ENCODE measurements at regions not wholly inside any gene's neighbourhood (a gene's known extent, or its start where the extent isn't known, plus 50 kb on each side); places are given as distances from the start of the nearest gene placed in this dataset.

- Histone ChIP-seq H2AFZ (ENCODE audit: low read length) (no peak overlapping the region), H4K20me1 (ENCODE audit: insufficient read depth, low read length, poor library complexity, severe bottlenecking) (no peaks in the 10 kb centered on the region), H3K4me3 (ENCODE audit: low read length, poor library complexity, severe bottlenecking) (no peak overlapping the region), H3K4me2 (ENCODE audit: low read depth, low read length, poor library complexity, severe bottlenecking) (no peak overlapping the region), H3K27me3 (ENCODE audit: insufficient read depth, low read length, poor library complexity, severe bottlenecking) (no peaks in the 10 kb centered on the region), H3F3A (ENCODE audit: low read depth) (no peaks in the 10 kb centered on the region), H3K9ac (ENCODE audit: low read depth, low read length, poor library complexity, severe bottlenecking) (no peak overlapping the region), H3K9me3 (ENCODE audit: insufficient read depth, low read depth, low read length) (no peaks in the 10 kb centered on the region), H3K4me1 (ENCODE audit: insufficient read depth, low read length, poor library complexity, severe bottlenecking) (no peaks in the 10 kb centered on the region), H3K36me3 (ENCODE audit: insufficient read depth, low read length) (no peaks in the 10 kb centered on the region), H3K79me2 (ENCODE audit: insufficient read depth, low read length) (no peaks in the 10 kb centered on the region), H3K9me2 (replicated peaks; ENCODE audit: low read depth, low read length) (no peaks in the 10 kb centered on the region)
- TF ChIP-seq EZH2phosphoT487 (IDR thresholded peaks at IDR 0.05; ENCODE audit: borderline replicate concordance) (no peak), CTCF (conservative IDR thresholded peaks at IDR 0.05; ENCODE audit: low read length) (no peak)
Measured at GRCh38 chr13:107764046-107764445, 451.3 kb downstream of the LIG4 start.

DNA sequence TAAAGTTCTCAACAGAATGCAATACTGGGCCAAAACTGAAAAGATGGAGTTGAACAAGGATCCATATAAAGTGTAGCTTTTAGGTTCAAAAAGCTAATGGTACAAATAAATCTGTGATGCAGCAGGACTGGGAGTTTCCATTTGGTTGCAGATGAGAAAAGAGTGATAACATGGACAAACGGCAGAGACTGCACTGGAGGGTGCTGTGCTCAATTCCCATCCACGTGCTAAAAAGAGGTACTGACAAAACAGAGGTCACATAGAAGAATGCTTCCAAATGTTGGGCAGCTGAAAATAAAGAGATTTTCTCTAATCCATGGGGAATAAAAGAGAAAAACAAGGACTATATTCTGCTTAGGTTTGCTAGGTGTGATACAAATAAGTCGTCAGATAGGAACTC lies 461.6 kb downstream of the LIG4 start:
- H3K9ac ChIP-seq (ENCODE audit: low read depth, low read length, poor library complexity, severe bottlenecking): no peak overlapping the region
- H3K27me3 ChIP-seq (ENCODE audit: insufficient read depth, low read length, poor library complexity, severe bottlenecking): no peaks in the 10 kb centered on the region
- H3K36me3 ChIP-seq (ENCODE audit: insufficient read depth, low read length): no peaks in the 10 kb centered on the region
- TF ChIP-seq CTCF (conservative IDR thresholded peaks at IDR 0.05; ENCODE audit: low read length): no peak
- TF ChIP-seq EZH2phosphoT487 (IDR thresholded peaks at IDR 0.05; ENCODE audit: borderline replicate concordance): no peak
- no peak overlapping the region for H3K4me3 ChIP-seq (ENCODE audit: low read length, poor library complexity, severe bottlenecking)
- H4K20me1 ChIP-seq (ENCODE audit: insufficient read depth, low read length, poor library complexity, severe bottlenecking): no peaks in the 10 kb centered on the region
- H3K9me2 ChIP-seq (replicated peaks; ENCODE audit: low read depth, low read length): no peaks in the 10 kb centered on the region
- no peaks in the 10 kb centered on the region for H3K9me3 ChIP-seq (ENCODE audit: insufficient read depth, low read depth, low read length)
- no peak overlapping the region for H2AFZ ChIP-seq (ENCODE audit: low read length)
- H3K4me1 ChIP-seq (ENCODE audit: insufficient read depth, low read length, poor library complexity, severe bottlenecking): no peaks in the 10 kb centered on the region
- H3K79me2 ChIP-seq (ENCODE audit: insufficient read depth, low read length): no peaks in the 10 kb centered on the region
- no peak overlapping the region for H3K4me2 ChIP-seq (ENCODE audit: low read depth, low read length, poor library complexity, severe bottlenecking)
- H3F3A ChIP-seq (ENCODE audit: low read depth): no peaks in the 10 kb centered on the region

DNA sequence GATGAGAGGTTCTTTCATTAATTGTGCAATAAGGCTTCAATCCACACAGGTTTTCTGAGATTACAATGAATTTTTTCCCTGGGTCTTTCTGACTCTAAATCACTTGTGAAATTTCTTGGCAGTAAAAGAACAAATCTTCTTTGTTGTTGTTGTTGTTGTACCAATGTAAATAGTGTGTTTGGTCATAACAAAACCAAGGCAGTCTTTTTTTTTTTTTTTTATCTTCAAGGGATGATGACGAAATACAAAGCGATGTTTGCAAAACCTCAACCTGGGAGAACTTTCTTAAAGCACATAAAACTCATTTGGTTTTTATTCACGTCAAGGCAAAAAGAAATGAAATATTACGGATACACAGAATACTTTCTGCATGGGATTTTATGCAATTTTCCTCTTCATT lies 462.0 kb downstream of the LIG4 start:
- Histone ChIP-seq H2AFZ (ENCODE audit: low read length) (no peak overlapping the region), H4K20me1 (ENCODE audit: insufficient read depth, low read length, poor library complexity, severe bottlenecking) (no peaks in the 10 kb centered on the region), H3K4me3 (ENCODE audit: low read length, poor library complexity, severe bottlenecking) (no peak overlapping the region), H3K9me3 (ENCODE audit: insufficient read depth, low read depth, low read length) (no peaks in the 10 kb centered on the region), H3K27me3 (ENCODE audit: insufficient read depth, low read length, poor library complexity, severe bottlenecking) (no peaks in the 10 kb centered on the region), H3K79me2 (ENCODE audit: insufficient read depth, low read length) (no peaks in the 10 kb centered on the region), H3F3A (ENCODE audit: low read depth) (no peaks in the 10 kb centered on the region), H3K9me2 (replicated peaks; ENCODE audit: low read depth, low read length) (no peaks in the 10 kb centered on the region), H3K36me3 (ENCODE audit: insufficient read depth, low read length) (no peaks in the 10 kb centered on the region), H3K4me2 (ENCODE audit: low read depth, low read length, poor library complexity, severe bottlenecking) (no peak overlapping the region), H3K9ac (ENCODE audit: low read depth, low read length, poor library complexity, severe bottlenecking) (no peak overlapping the region), H3K4me1 (ENCODE audit: insufficient read depth, low read length, poor library complexity, severe bottlenecking) (no peaks in the 10 kb centered on the region)
- TF ChIP-seq CTCF (conservative IDR thresholded peaks at IDR 0.05; ENCODE audit: low read length) (no peak), EZH2phosphoT487 (IDR thresholded peaks at IDR 0.05; ENCODE audit: borderline replicate concordance) (no peak)
